NT2/D1 (cell line): ENCODE measurements at regions not wholly inside any gene's neighbourhood (a gene's known extent, or its start where the extent isn't known, plus 50 kb on each side); places are given as distances from the start of the nearest gene placed in this dataset.

ENCODE experiments used
- DNase-seq: peaks from one replicate; pipeline ENCODE4 v3.0.0-alpha.2; 2011; ENCODE audit warnings: low read depth, low spot score
- H3K27me3 ChIP-seq: 2 replicates; pipeline ENCODE4 v1.6.0; 2011; ENCODE audit warnings: mild to moderate bottlenecking; ENCODE audit not compliant: insufficient read length, insufficient read depth
- H3K36me3 ChIP-seq: 2 replicates; pipeline ENCODE4 v1.6.1; 2011; ENCODE audit warnings: mild to moderate bottlenecking, low read length, mixed read lengths; ENCODE audit not compliant: insufficient read depth, insufficient read length
- H3K4me1 ChIP-seq: 2 replicates; pipeline ENCODE4 v1.5.1; 2011; ENCODE audit not compliant: insufficient read depth, insufficient read length
- H3K4me3 ChIP-seq: 2 replicates; pipeline ENCODE4 v1.5.1; 2011; ENCODE audit warnings: low read depth; ENCODE audit not compliant: insufficient read length
- H3K9ac ChIP-seq: 2 replicates; pipeline ENCODE4 v1.6.0; 2011; ENCODE audit warnings: low read depth; ENCODE audit not compliant: insufficient read length
- H3K9me3 ChIP-seq: 2 replicates; pipeline ENCODE4 v1.5.1; 2011; ENCODE audit warnings: mild to moderate bottlenecking, low read length; ENCODE audit not compliant: insufficient read depth
- SUZ12 ChIP-seq: IDR thresholded peaks from 2 replicates; pipeline ENCODE4 v1.6.1; 2011; ENCODE audit not compliant: insufficient read length, insufficient read depth; ENCODE audit errors: extremely low read depth
- YY1 ChIP-seq: IDR thresholded peaks from 2 replicates; pipeline ENCODE4 v1.6.1; 2011; ENCODE audit not compliant: insufficient read length, insufficient read depth
- ZNF274 ChIP-seq: IDR thresholded peaks from 2 replicates; pipeline ENCODE4 v1.6.1; 2011; ENCODE audit warnings: mild to moderate bottlenecking, low read depth, low read length

DNA sequence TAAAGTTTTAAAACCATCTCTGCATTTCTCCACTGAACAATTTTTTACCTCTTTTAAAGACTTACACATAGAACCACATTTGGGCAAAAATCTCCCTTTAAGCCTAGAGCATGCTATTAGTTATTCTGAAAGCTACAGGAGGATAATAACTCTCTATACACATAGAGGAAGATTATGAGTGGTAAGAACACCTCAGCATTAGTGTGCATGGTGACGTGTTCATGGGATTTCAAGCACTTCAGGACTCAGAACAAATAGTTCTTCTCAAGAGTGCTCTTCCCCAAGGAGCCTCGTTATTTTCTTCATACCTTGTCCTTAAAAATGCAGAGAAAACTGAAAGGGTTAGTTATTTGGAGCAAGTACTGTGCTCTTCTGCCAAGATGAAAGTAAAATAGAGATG, 256.9 kb upstream of the TUSC1 start:
- Histone ChIP-seq H3K27me3 (no peaks in the 10 kb centered on the region), H3K9ac (no peak overlapping the region), H3K4me3 (no peak overlapping the region), H3K4me1 (no peaks in the 10 kb centered on the region), H3K9me3 (no peaks in the 10 kb centered on the region; the same call in 1 of the 2 replicates), H3K36me3 (no peaks in the 10 kb centered on the region)
- no peak for TF ChIP-seq YY1
- TF ChIP-seq SUZ12: no peak
- no peak for TF ChIP-seq ZNF274
- no peak for DNase-seq

DNA sequence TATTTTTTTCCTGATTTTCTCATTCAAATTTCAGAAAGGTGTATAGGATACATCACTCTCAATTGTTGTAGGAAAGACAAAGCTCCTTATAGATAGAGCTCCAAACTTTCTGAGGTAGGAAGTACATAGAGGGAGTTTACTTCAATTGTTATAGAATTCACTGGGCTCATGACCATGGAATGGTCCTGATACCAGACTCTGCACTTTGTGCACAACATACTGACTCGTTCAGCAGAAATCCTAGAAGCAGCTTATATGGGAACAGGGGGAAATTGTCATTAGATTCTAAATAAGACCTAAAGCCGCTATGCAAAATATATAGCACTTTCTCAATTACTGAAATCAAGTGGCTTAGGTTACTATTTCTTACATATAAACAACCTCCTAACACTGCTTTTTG, 240.5 kb upstream of the TUSC1 start:
- H3K4me1 ChIP-seq: no peaks in the 10 kb centered on the region

DNA sequence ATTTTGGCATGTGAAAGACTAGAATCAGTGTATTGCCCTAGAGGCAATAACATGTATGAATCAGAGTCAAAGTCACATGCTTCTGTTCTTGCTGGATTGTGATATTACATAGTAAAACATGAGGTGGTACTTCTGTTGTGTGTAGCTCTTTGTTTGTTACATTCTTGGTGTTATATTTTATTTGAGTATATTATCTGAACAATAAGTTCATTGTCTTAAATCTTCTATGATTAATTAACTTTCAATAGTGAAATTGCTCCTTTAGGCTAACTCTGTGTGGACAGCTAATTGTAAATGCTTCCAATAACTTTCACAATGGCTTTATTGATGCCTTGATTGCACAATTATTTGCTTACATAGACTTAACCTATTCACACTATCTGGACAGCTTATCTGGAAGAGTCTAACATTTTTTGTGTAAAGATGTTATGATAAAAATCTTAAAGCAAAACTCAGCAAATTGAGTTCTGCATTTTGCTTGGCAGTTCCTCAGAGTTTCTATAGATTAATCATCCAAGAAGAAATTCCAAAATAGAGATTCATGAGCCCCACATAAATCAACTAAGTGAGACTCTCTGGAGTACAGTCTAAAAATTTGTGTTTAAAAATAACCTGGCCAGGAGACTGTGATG, 239.6 kb upstream of the TUSC1 start:
- no peak overlapping the region for H3K4me3 ChIP-seq
- no peak overlapping the region for H3K9ac ChIP-seq
- H3K4me1 ChIP-seq: no peaks in the 10 kb centered on the region
- H3K27me3 ChIP-seq: no peaks in the 10 kb centered on the region
- DNase-seq: no peak
- H3K36me3 ChIP-seq: no peaks in the 10 kb centered on the region
- H3K9me3 ChIP-seq: no peaks in the 10 kb centered on the region
- TF ChIP-seq YY1 (no peak), ZNF274 (no peak), SUZ12 (no peak)

More for the DNA sequence above, 240.5 kb upstream of the TUSC1 start:
- no peak overlapping the region for H3K4me3 ChIP-seq
- no peak overlapping the region for H3K9ac ChIP-seq
- no peaks in the 10 kb centered on the region for H3K9me3 ChIP-seq
- no peak for DNase-seq
- no peaks in the 10 kb centered on the region for H3K36me3 ChIP-seq
- no peaks in the 10 kb centered on the region for H3K27me3 ChIP-seq
- TF ChIP-seq SUZ12 (no peak), YY1 (no peak), ZNF274 (no peak)

DNA sequence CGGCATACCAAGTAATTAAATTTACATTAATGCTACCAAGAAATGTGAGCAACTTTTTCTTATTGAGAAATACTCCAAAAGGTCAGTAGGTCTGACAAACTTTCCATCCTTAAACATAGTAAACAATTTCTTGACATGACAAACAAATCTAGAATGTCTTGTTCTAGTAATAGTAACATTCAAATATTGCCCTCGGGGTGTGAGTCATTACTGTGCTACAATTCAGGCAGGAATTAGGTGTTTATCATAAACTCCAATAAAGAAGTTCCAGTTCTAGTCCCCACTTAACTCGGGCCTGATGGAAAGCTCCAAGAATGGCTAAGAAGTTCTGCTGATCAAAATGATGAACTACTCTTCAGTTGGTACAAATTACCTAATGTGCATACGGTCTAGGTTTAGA, 235.6 kb upstream of the TUSC1 start:
- no peaks in the 10 kb centered on the region for H3K36me3 ChIP-seq
- H3K9me3 ChIP-seq: no peaks in the 10 kb centered on the region
- no peaks in the 10 kb centered on the region for H3K27me3 ChIP-seq
- no peak overlapping the region for H3K4me3 ChIP-seq
- no peak for TF ChIP-seq YY1
- TF ChIP-seq ZNF274: no peak
- no peak for TF ChIP-seq SUZ12
- DNase-seq: no peak
- H3K4me1 ChIP-seq: no peaks in the 10 kb centered on the region
- no peak overlapping the region for H3K9ac ChIP-seq

DNA sequence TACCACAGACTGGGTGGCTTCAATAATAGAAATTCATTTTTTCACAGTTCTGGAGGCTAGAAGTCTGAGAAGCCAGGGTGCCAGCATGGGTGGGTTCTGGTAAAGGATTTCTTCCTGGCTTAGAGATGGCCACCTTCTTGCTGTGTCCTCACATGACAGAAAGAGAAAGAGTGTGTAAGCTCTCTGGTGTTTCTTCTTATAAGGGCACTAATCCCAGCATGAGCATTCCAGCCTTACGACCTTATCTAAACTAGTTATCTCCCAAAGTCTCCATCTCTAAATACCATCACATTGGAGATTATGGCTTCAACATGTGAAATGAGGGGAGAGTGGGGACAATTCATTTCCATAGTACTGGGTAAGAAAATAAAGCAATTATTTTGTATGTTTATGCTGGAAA, 226.5 kb upstream of the TUSC1 start:
- H3K36me3 ChIP-seq: no peaks in the 10 kb centered on the region
- no peaks in the 10 kb centered on the region for H3K27me3 ChIP-seq
- H3K9me3 ChIP-seq: no peaks in the 10 kb centered on the region
- TF ChIP-seq SUZ12 (no peak), YY1 (no peak), ZNF274 (no peak)
- no peak for DNase-seq
- H3K4me1 ChIP-seq: no peaks in the 10 kb centered on the region
- no peak overlapping the region for H3K9ac ChIP-seq
- no peak overlapping the region for H3K4me3 ChIP-seq

DNA sequence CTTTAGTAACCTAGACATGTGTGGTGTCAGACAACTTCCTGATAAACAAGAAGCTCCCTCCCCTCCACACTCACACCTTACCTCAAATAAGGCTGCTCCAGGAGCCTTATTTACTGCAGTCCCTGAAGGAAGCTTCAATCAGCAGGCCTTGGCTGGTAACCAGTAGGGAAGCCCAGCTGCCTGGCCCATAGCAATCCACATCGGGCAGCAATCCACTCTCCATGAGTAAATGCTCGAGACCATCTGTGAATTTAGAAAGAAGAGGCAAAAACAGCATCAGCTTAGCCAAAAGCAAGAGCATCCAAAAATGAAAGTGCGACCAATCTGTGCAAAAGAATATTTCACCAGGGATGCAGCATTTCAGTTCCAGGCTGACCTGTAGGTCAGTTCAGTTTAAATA, 213.3 kb upstream of the TUSC1 start:
- no peak overlapping the region for H3K9ac ChIP-seq
- H3K27me3 ChIP-seq: no peaks in the 10 kb centered on the region
- H3K36me3 ChIP-seq: no peaks in the 10 kb centered on the region
- H3K4me1 ChIP-seq: no peaks in the 10 kb centered on the region
- peaks cover 25% of the 10 kb centered on the region; the same call in 1 of the 2 replicates for H3K9me3 ChIP-seq
- DNase-seq: no peak
- TF ChIP-seq ZNF274 (no peak), SUZ12 (no peak), YY1 (no peak)
- H3K4me3 ChIP-seq: no peak overlapping the region

DNA sequence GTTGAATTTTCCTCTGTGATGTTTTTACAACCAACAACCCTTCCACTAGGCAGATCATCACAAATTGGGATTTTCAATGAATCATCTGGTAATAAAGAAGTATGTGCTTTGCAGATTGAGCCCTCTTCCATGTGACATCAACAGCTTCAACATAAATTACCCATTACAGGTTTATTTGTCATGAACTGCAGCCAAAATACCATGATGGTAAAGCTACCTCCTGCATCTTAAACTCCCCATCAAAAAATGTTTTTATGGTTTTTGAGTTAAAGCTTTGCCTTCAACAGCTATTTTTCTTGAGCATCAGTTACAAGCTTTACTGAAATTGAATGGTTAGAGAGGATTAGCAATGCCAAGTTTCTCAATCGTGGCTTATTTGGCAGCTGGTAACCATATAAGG, 211.4 kb upstream of the TUSC1 start:
- H3K27me3 ChIP-seq: no peaks in the 10 kb centered on the region
- no peaks in the 10 kb centered on the region for H3K36me3 ChIP-seq
- H3K4me1 ChIP-seq: no peaks in the 10 kb centered on the region
- peaks cover 14% of the 10 kb centered on the region; the same call in 1 of the 2 replicates for H3K9me3 ChIP-seq
- TF ChIP-seq ZNF274 (no peak), SUZ12 (no peak), YY1 (no peak)
- DNase-seq: no peak
- no peak overlapping the region for H3K4me3 ChIP-seq
- no peak overlapping the region for H3K9ac ChIP-seq

DNA sequence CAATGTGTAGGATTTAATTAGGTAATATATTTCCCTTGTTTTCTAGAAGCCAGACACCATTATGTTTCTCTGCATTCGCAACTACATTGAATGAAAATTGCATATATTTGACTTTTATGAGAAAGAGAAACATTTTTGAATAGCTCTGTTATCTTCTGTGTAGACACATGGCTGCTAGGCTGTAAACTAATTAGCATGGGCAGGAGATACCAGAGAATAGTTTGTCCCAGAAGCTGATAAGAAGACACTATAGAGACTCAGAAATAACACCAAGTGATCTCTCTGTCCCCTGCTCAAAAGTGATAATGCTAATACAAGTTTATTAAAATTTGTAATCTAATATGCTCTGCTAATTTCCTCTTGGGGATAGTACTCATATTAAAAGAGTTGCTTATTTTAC, 198.0 kb upstream of the TUSC1 start:
- H3K9ac ChIP-seq: no peak overlapping the region
- no peaks in the 10 kb centered on the region for H3K36me3 ChIP-seq
- no peaks in the 10 kb centered on the region for H3K9me3 ChIP-seq
- no peak for DNase-seq
- H3K4me1 ChIP-seq: no peaks in the 10 kb centered on the region
- no peak overlapping the region for H3K4me3 ChIP-seq
- no peak for TF ChIP-seq YY1
- TF ChIP-seq ZNF274: no peak
- no peak for TF ChIP-seq SUZ12
- no peaks in the 10 kb centered on the region for H3K27me3 ChIP-seq
